Tibial nerve (tissue), 3 donors: ENCODE measurements at regions not wholly inside any gene's neighbourhood (a gene's known extent, or its start where the extent isn't known, plus 50 kb on each side); places are given as distances from the start of the nearest gene placed in this dataset.

Experiments used
- CTCF ChIP-seq, 5 experiments: fragments of 200-600 bp in 3 of 5; fragments of 450-650 bp in 2 of 5; sonication (generic) in 3 of 5; IDR thresholded peaks; one replicate each; pipeline ENCODE4 v1.5.1; 2016 to 2019; ENCODE audit warnings: antibody characterized with exemption in 5 of 5, mild to moderate bottlenecking in 3 of 5, moderate library complexity in 2 of 5
- POLR2A ChIP-seq, 2 donors: fragments of 450-650 bp; IDR thresholded peaks; one replicate each; pipeline ENCODE4 v1.6.1; 2017; ENCODE audit warnings: antibody characterized with exemption in 2 of 2, mild to moderate bottlenecking in 2 of 2, moderate library complexity in 2 of 2

GRCh38 chr6:8535519-8535918 lies 100.2 kb upstream of the SLC35B3 start:
- TF ChIP-seq POLR2A (IDR thresholded peaks at IDR 0.05) = no peak
- TF ChIP-seq CTCF (IDR thresholded peaks at IDR 0.05) = no peak
